Gastrocnemius medialis (tissue), 4 donors: ENCODE measurements at regions not wholly inside any gene's neighbourhood (a gene's known extent, or its start where the extent isn't known, plus 50 kb on each side); places are given as distances from the start of the nearest gene placed in this dataset.

ENCODE experiments used
- POLR2A ChIP-seq, 2 donors: fragments of 450-650 bp; IDR thresholded peaks; one replicate each; pipeline ENCODE4 v1.6.1; 2017; ENCODE audit warnings: antibody characterized with exemption in 2 of 2, mild to moderate bottlenecking in 2 of 2, moderate library complexity in 2 of 2
- TF ChIP-seq, protein P1 (sequence below), 5 experiments: fragments of 450-650 bp in 3 of 5; fragments of 200-600 bp in 2 of 5; sonication (generic) in 2 of 5; IDR thresholded peaks in 4 of 5; conservative IDR thresholded peaks in 1 of 5; 1 replicate in 4 of 5; 2 replicates in 1 of 5; pipeline ENCODE4 v1.5.1; 2016 to 2019; ENCODE audit warnings: antibody characterized with exemption in 5 of 5, mild to moderate bottlenecking in 3 of 5, moderate library complexity in 3 of 5

DNA sequence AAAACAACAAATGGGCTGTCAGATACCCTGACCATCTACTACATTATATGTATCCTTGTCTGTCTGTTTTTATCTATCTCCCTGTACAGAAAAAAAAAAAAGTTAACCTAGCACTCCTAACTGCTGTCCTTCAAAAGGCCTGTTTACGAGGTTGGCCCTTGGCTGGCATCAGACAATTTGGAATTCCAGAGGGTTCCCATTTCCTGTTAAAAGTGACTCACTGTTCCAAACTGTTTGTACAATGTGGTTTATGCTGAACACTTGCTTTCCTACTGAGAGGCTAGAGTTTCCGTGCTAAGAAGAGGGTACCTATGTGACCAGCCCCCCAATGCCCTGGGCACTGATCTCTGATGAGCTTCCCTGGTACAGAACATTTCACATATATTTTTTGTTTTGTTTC is 65.9 kb upstream of the HMGXB4 start:
- TF ChIP-seq, protein P1, sequence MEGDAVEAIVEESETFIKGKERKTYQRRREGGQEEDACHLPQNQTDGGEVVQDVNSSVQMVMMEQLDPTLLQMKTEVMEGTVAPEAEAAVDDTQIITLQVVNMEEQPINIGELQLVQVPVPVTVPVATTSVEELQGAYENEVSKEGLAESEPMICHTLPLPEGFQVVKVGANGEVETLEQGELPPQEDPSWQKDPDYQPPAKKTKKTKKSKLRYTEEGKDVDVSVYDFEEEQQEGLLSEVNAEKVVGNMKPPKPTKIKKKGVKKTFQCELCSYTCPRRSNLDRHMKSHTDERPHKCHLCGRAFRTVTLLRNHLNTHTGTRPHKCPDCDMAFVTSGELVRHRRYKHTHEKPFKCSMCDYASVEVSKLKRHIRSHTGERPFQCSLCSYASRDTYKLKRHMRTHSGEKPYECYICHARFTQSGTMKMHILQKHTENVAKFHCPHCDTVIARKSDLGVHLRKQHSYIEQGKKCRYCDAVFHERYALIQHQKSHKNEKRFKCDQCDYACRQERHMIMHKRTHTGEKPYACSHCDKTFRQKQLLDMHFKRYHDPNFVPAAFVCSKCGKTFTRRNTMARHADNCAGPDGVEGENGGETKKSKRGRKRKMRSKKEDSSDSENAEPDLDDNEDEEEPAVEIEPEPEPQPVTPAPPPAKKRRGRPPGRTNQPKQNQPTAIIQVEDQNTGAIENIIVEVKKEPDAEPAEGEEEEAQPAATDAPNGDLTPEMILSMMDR (IDR thresholded peaks at IDR 0.05 in 4 of 5, conservative IDR thresholded peaks at IDR 0.05 in 1 of 5), result no peak
- no peak for TF ChIP-seq POLR2A (IDR thresholded peaks at IDR 0.05)
